HUES48 (cell line): ENCODE measurements at regions not wholly inside any gene's neighbourhood (a gene's known extent, or its start where the extent isn't known, plus 50 kb on each side); places are given as distances from the start of the nearest gene placed in this dataset.
"Not testable (repeated sequence)": the region's sequence is repeated elsewhere in the genome, so short reads cannot be mapped to it uniquely, and the experiment has no call there.

ENCODE experiments used
- H3K27ac ChIP-seq: one replicate; pipeline ENCODE4 v1.7.0; 2013; ENCODE audit warnings: low read depth, low read length, inconsistent platforms
- H3K27me3 ChIP-seq: 2 replicates; pipeline ENCODE4 v1.6.1; 2013; ENCODE audit warnings: mild to moderate bottlenecking, low read length; ENCODE audit not compliant: control insufficient read depth, insufficient read depth
- H3K36me3 ChIP-seq: 2 replicates; pipeline ENCODE4 v1.6.1; 2013; ENCODE audit warnings: low read length; ENCODE audit not compliant: control insufficient read depth, insufficient read depth
- H3K4me1 ChIP-seq: 2 replicates; pipeline ENCODE4 v1.6.1; 2013; ENCODE audit warnings: mild to moderate bottlenecking, low read length; ENCODE audit not compliant: control insufficient read depth, insufficient read depth
- H3K4me3 ChIP-seq: 2 replicates; pipeline ENCODE4 v1.5.1; 2013; ENCODE audit warnings: mild to moderate bottlenecking, low read depth, low read length
- H3K9ac ChIP-seq: 2 replicates; pipeline ENCODE4 v1.6.1; 2013; ENCODE audit warnings: mild to moderate bottlenecking, low read depth, low read length, moderate library complexity
- H3K9me3 ChIP-seq: 2 replicates; pipeline ENCODE4 v1.6.1; 2013; ENCODE audit warnings: low read length; ENCODE audit not compliant: control insufficient read depth, insufficient read depth

- Histone ChIP-seq H3K27me3 (no peaks in the 10 kb centered on the region), H3K36me3 (no peaks in the 10 kb centered on the region), H3K27ac (no peak overlapping the region), H3K4me1 (peaks cover 6% of the 10 kb centered on the region; the same call in 1 of the 2 replicates), H3K9ac (no peak overlapping the region), H3K9me3 (no peaks in the 10 kb centered on the region), H3K4me3 (no peak overlapping the region; the same call in 1 of the 2 replicates)
Observed at GRCh38 chr9:34797367-34797766, 87.4 kb upstream of the CCL21 start.

GRCh38 chr9:34796924-34797323 lies 87.0 kb upstream of the CCL21 start:
- Histone ChIP-seq H3K9me3 (no peaks in the 10 kb centered on the region), H3K27ac (no peak overlapping the region), H3K4me3 (peak overlapping the region; percentile 37; the same call in 1 of the 2 replicates), H3K27me3 (no peaks in the 10 kb centered on the region), H3K9ac (no peak overlapping the region), H3K36me3 (no peaks in the 10 kb centered on the region), H3K4me1 (peaks cover 6% of the 10 kb centered on the region; the same call in 1 of the 2 replicates)

- Histone ChIP-seq H3K9me3 (no peaks in the 10 kb centered on the region), H3K4me3 (no peak overlapping the region), H3K36me3 (no peaks in the 10 kb centered on the region), H3K27ac (no peak overlapping the region), H3K9ac (no peak overlapping the region), H3K27me3 (no peaks in the 10 kb centered on the region), H3K4me1 (peaks cover 6% of the 10 kb centered on the region; the same call in 1 of the 2 replicates)
Observed at GRCh38 chr9:34793428-34793827, 83.5 kb upstream of the CCL21 start.

- H3K4me3 ChIP-seq: no peak overlapping the region
- H3K9ac ChIP-seq: no peak overlapping the region
- H3K9me3 ChIP-seq: no peaks in the 10 kb centered on the region
- H3K27ac ChIP-seq: no peak overlapping the region
- no peaks in the 10 kb centered on the region for H3K36me3 ChIP-seq
- H3K27me3 ChIP-seq: no peaks in the 10 kb centered on the region
- H3K4me1 ChIP-seq: no peaks in the 10 kb centered on the region
Observed at GRCh38 chr9:34783951-34784487, 74.1 kb upstream of the CCL21 start.

- no peak overlapping the region for H3K27ac ChIP-seq
- no peak overlapping the region for H3K4me3 ChIP-seq
- H3K36me3 ChIP-seq: no peaks in the 10 kb centered on the region
- H3K27me3 ChIP-seq: no peaks in the 10 kb centered on the region
- H3K9me3 ChIP-seq: no peaks in the 10 kb centered on the region
- H3K9ac ChIP-seq: no peak overlapping the region
- no peaks in the 10 kb centered on the region for H3K4me1 ChIP-seq
Observed at GRCh38 chr9:34782372-34782771, 72.4 kb upstream of the CCL21 start.

GRCh38 chr9:34777666-34778065 lies 67.7 kb upstream of the CCL21 start:
- no peaks in the 10 kb centered on the region for H3K9me3 ChIP-seq
- H3K27ac ChIP-seq: no peak overlapping the region
- no peaks in the 10 kb centered on the region for H3K36me3 ChIP-seq
- no peaks in the 10 kb centered on the region for H3K4me1 ChIP-seq
- H3K9ac ChIP-seq: no peak overlapping the region
- no peak overlapping the region for H3K4me3 ChIP-seq
- no peaks in the 10 kb centered on the region for H3K27me3 ChIP-seq

GRCh38 chr9:34773955-34774354 lies 64.0 kb upstream of the CCL21 start:
- no peak overlapping the region for H3K9ac ChIP-seq
- no peak overlapping the region for H3K27ac ChIP-seq
- H3K9me3 ChIP-seq: no peaks in the 10 kb centered on the region
- H3K4me1 ChIP-seq: peaks cover 4% of the 10 kb centered on the region; the same call in 1 of the 2 replicates
- H3K27me3 ChIP-seq: no peaks in the 10 kb centered on the region
- no peaks in the 10 kb centered on the region for H3K36me3 ChIP-seq
- H3K4me3 ChIP-seq: no peak overlapping the region

- no peak overlapping the region for H3K27ac ChIP-seq
Observed at GRCh38 chr9:34773306-34773910, 63.5 kb upstream of the CCL21 start.

GRCh38 chr9:34771007-34771406 lies 61.1 kb upstream of the CCL21 start:
- Histone ChIP-seq H3K27me3 (no peaks in the 10 kb centered on the region), H3K36me3 (no peaks in the 10 kb centered on the region), H3K27ac (no peak overlapping the region)

More at GRCh38 chr9:34773306-34773910, 63.5 kb upstream of the CCL21 start:
- Histone ChIP-seq H3K27me3 (no peaks in the 10 kb centered on the region), H3K4me1 (peaks cover 4% of the 10 kb centered on the region; the same call in 1 of the 2 replicates), H3K9me3 (peaks cover 4% of the 10 kb centered on the region; the same call in 1 of the 2 replicates), H3K9ac (no peak overlapping the region), H3K36me3 (no peaks in the 10 kb centered on the region), H3K4me3 (no peak overlapping the region)

GRCh38 chr9:34767087-34767486 lies 57.2 kb upstream of the CCL21 start:
- H3K9me3 ChIP-seq: peaks cover 10% of the 10 kb centered on the region
- not testable (repeated sequence) for H3K4me3 ChIP-seq, H3K9ac ChIP-seq, H3K27me3 ChIP-seq, H3K27ac ChIP-seq, H3K4me1 ChIP-seq, H3K36me3 ChIP-seq

More at GRCh38 chr9:34771007-34771406, 61.1 kb upstream of the CCL21 start:
- no peak overlapping the region for H3K4me3 ChIP-seq
- peaks cover 10% of the 10 kb centered on the region for H3K9me3 ChIP-seq
- peaks cover 4% of the 10 kb centered on the region; the same call in 1 of the 2 replicates for H3K4me1 ChIP-seq
- no peak overlapping the region for H3K9ac ChIP-seq

GRCh38 chr9:34760196-34761040 lies 50.5 kb upstream of the CCL21 start:
- H3K4me1 ChIP-seq, H3K9ac ChIP-seq, H3K27ac ChIP-seq, H3K36me3 ChIP-seq, H3K9me3 ChIP-seq, H3K4me3 ChIP-seq, H3K27me3 ChIP-seq: not testable (repeated sequence)
